PFSK-1 (cell line): ENCODE measurements at regions not wholly inside any gene's neighbourhood (a gene's known extent, or its start where the extent isn't known, plus 50 kb on each side); places are given as distances from the start of the nearest gene placed in this dataset.

Experiments
- POLR2AphosphoS5 ChIP-seq: IDR thresholded peaks from 2 replicates; pipeline ENCODE4 v1.6.1; 2012; ENCODE audit warnings: low read depth, mild to moderate bottlenecking, control low read depth, low read length, moderate library complexity
- TAF1 ChIP-seq: IDR thresholded peaks from 2 replicates; pipeline ENCODE4 v1.6.1; 2012; ENCODE audit warnings: low read length, control low read depth, borderline replicate concordance; ENCODE audit not compliant: insufficient read depth

DNA sequence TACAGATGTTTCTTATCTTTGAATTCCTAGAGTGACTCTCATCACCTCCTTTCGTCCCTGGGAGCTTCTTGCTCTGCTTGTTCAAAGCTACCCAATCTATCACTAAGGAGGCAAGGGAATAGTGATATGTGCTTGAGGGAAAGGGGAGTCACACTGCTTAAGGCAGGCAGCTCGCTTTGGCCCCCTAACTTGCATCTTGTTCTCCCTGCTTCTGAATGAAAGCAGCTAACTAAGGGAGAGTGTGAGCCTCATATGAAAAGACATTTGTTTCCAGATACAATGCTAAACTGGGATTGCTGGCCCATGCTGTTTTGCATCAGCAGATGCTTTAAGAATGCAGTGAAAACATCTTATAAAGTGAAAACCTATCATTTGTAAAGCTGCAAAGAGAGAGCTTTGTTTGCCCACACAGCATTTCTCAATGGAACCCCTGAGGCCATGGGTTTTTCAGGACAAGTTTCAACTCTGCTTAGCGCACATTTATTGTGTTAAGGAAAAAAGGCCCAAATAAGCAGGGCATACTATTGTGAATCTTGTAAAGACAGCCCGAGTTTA, 367.9 kb upstream of the ADAMTSL1 start:
- TF ChIP-seq POLR2AphosphoS5 (no peak), TAF1 (no peak)
